ENCODE measurements at regions not wholly inside any gene's neighbourhood (a gene's known extent, or its start where the extent isn't known, plus 50 kb on each side); places are given as distances from the start of the nearest gene placed in this dataset.

GRCh38 chr13:81562598-81562997, 1221.7 kb upstream of the SPRY2 start:
- Histone ChIP-seq H3K4me2 (no peak overlapping the region), H3K4me3 (no peak overlapping the region), H3K4me1 (ENCODE audit: insufficient read depth) (no peaks in the 10 kb centered on the region), H3F3A (replicated peaks; ENCODE audit: low read depth) (no peaks in the 10 kb centered on the region), H3K79me2 (replicated peaks; ENCODE audit: insufficient read depth) (no peaks in the 10 kb centered on the region), H3K36me3 (ENCODE audit: insufficient read depth) (no peaks in the 10 kb centered on the region), H3K27me3 (ENCODE audit: insufficient read depth) (no peaks in the 10 kb centered on the region), H4K20me1 (replicated peaks; ENCODE audit: insufficient read depth) (no peaks in the 10 kb centered on the region), H2AFZ (no peak overlapping the region), H3K27ac (ENCODE audit: low read depth) (no peak overlapping the region), H3K9me2 (ENCODE audit: insufficient read depth) (no peaks in the 10 kb centered on the region)
- no peak overlapping the region for H3K27ac Mint-ChIP-seq
- no peaks in the 10 kb centered on the region for H3K36me3 Mint-ChIP-seq (ENCODE audit: low read depth)
- peaks cover 1% of the 10 kb centered on the region for H3K27me3 Mint-ChIP-seq (ENCODE audit: insufficient read depth, low read depth, poor library complexity)
- H3K4me1 Mint-ChIP-seq, result no peaks in the 10 kb centered on the region
- DNase-seq (ENCODE audit: low spot score) (no peak), ATAC-seq (no peak)
- H3K9me3 Mint-ChIP-seq, result no peaks in the 10 kb centered on the region
- no peak overlapping the region for H3K4me3 Mint-ChIP-seq
- no peak for TF ChIP-seq ETS1 (IDR thresholded peaks at IDR 0.05)
- no peak for TF ChIP-seq ZNF462 (CRISPR knock-in tag; IDR thresholded peaks at IDR 0.05)
- no peak for TF ChIP-seq STAT1 (IDR thresholded peaks at IDR 0.05; ENCODE audit: unreplicated experiment)
- no peak for TF ChIP-seq REST (IDR thresholded peaks at IDR 0.05; ENCODE audit: unreplicated experiment)
- TF ChIP-seq NANOG (IDR thresholded peaks at IDR 0.05; ENCODE audit: borderline replicate concordance), result no peak
- TF ChIP-seq EZH2 (IDR thresholded peaks at IDR 0.05; ENCODE audit: low read depth, unreplicated experiment), result no peak
- TF ChIP-seq ZNF114 (CRISPR knock-in tag; IDR thresholded peaks at IDR 0.05), result no peak
- no peak for TF ChIP-seq EZH2phosphoT487 (IDR thresholded peaks at IDR 0.05; ENCODE audit: unreplicated experiment)
- no peak for TF ChIP-seq CTCF (conservative IDR thresholded peaks at IDR 0.05; ENCODE audit: low read depth in 2 of 2)
- no peak for TF ChIP-seq JUNB (IDR thresholded peaks at IDR 0.05; ENCODE audit: unreplicated experiment)
- no peak for TF ChIP-seq CREB1 (CRISPR knock-in tag; IDR thresholded peaks at IDR 0.05; ENCODE audit: low read depth)
- TF ChIP-seq POLR2AphosphoS5 (IDR thresholded peaks at IDR 0.05; ENCODE audit: low read depth), result no peak
- no peak for TF ChIP-seq ZNF331 (CRISPR knock-in tag; IDR thresholded peaks at IDR 0.05; ENCODE audit: low read depth)
